ENCODE measurements at regions not wholly inside any gene's neighbourhood (a gene's known extent, or its start where the extent isn't known, plus 50 kb on each side); places are given as distances from the start of the nearest gene placed in this dataset.

DNA sequence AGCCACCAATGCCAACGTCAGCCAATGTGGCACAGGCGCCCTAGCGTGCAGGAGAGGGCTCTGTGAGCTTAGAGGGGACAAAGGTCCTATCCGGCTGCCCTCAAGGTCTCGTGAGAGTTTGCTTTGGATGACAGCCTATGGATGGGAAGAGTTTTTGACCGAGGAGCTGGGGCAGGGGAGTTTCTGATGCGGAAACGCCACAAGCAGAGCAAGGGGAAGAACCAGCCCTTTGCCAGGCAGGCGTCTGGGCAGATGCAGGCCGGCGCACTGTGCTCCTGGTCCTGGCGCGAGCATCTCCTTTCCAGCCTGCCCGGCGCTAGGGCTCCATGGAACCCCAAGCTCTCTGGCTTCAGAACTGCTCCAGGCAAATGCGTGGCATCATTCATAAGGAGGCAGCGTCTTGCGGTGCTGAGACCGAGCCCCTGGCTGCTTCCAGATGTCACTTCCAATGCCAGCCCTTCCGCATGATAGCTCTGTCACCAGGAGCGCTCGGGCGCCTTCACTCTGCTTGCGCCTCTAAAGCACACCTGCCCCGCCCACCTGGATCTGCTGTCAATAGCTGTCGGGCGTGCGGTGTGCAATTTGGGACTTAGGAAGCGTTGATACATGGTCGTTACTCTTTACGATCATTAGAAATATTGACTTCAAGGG is 374.9 kb upstream of the IRX1 start:
- H3K27ac Mint-ChIP-seq (ENCODE audit: unreplicated experiment), result no peak overlapping the region
- H3K36me3 Mint-ChIP-seq (ENCODE audit: unreplicated experiment), result no peaks in the 10 kb centered on the region
- no peak for TF ChIP-seq CTCF (IDR thresholded peaks at IDR 0.05; ENCODE audit: partially characterized antibody, unreplicated experiment)
- peaks cover 19% of the 10 kb centered on the region for H3K4me1 Mint-ChIP-seq (ENCODE audit: low read depth, unreplicated experiment)
- DNase-seq, result no peak
- no peak overlapping the region for H3K4me3 Mint-ChIP-seq (ENCODE audit: unreplicated experiment)
- H3K9me3 Mint-ChIP-seq (ENCODE audit: unreplicated experiment), result peaks cover 4% of the 10 kb centered on the region
- H3K27me3 Mint-ChIP-seq (ENCODE audit: unreplicated experiment), result peaks cover 10% of the 10 kb centered on the region

DNA sequence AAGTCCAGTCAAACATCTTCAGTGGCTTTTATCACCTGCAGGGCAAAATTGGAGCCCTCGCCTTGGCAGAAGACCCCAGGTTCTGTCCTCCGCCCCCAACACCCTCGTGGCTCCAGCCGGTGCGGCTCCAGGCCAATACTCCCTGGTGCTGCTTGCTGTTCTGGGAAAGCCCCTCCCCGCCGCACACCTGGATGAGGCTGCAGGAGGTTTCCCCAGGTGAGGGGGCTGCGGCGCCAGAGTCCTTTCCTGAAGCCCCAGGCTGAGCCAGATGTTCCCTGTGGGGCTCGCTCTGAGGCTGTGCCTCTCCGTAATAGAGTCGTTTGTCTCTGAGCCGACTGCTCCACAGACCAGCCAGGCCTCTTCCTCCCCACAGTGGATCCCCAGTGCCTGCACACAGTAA is 375.4 kb upstream of the IRX1 start:
- Mint-ChIP-seq H3K36me3 (ENCODE audit: unreplicated experiment) (no peaks in the 10 kb centered on the region), H3K4me3 (ENCODE audit: unreplicated experiment) (no peak overlapping the region), H3K9me3 (ENCODE audit: unreplicated experiment) (peaks cover 4% of the 10 kb centered on the region), H3K27ac (ENCODE audit: unreplicated experiment) (no peak overlapping the region), H3K27me3 (ENCODE audit: unreplicated experiment) (peaks cover 10% of the 10 kb centered on the region), H3K4me1 (ENCODE audit: low read depth, unreplicated experiment) (peaks cover 19% of the 10 kb centered on the region)
- DNase-seq, result no peak
- TF ChIP-seq CTCF (IDR thresholded peaks at IDR 0.05; ENCODE audit: partially characterized antibody, unreplicated experiment), result no peak

DNA sequence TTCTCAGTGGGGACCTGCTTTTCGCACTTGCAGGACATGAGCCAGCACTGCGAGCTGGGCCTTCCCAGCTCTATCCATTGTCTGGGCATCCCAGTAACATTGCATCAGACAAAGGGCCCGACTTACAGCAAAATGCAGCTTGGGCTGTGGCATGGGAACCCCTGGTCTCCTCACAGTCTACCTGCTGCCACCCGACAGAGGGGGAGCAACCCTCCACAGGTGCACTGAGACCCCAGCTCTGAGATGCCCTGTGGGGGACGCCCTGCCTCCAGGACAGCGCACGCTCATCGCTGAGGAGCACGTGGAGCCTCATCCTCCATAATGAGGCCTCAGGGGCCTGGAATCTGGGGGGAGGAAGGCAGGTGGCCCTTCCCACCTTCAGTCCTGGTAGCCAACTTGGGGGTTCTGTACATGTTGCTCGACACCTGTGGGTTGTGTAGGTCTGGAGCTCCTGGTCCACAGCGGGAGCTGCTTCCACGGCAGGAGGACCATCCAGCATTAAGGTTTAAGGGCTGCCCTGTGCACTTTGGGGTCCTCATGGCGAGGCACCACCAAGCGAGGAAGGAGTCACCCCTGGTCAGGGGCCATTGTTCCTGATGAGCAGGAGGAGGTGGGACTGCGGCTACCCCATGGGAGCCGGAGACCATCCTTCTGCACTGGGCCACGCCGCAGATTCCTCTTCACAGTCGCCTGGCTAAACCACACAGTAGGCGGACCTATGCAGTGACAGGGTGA is 376.5 kb upstream of the IRX1 start:
- no peak overlapping the region for H3K27ac Mint-ChIP-seq (ENCODE audit: unreplicated experiment)
- H3K36me3 Mint-ChIP-seq (ENCODE audit: unreplicated experiment), result no peaks in the 10 kb centered on the region
- H3K27me3 Mint-ChIP-seq (ENCODE audit: unreplicated experiment), result peaks cover 10% of the 10 kb centered on the region
- H3K9me3 Mint-ChIP-seq (ENCODE audit: unreplicated experiment), result peaks cover 3% of the 10 kb centered on the region
- DNase-seq, result no peak
- H3K4me3 Mint-ChIP-seq (ENCODE audit: unreplicated experiment), result no peak overlapping the region
- TF ChIP-seq CTCF (IDR thresholded peaks at IDR 0.05; ENCODE audit: partially characterized antibody, unreplicated experiment), result no peak
- peaks cover 19% of the 10 kb centered on the region for H3K4me1 Mint-ChIP-seq (ENCODE audit: low read depth, unreplicated experiment)

- no peaks in the 10 kb centered on the region for H3K36me3 Mint-ChIP-seq (ENCODE audit: unreplicated experiment)
- peaks cover 10% of the 10 kb centered on the region for H3K27me3 Mint-ChIP-seq (ENCODE audit: unreplicated experiment)
- no peak for TF ChIP-seq CTCF (IDR thresholded peaks at IDR 0.05; ENCODE audit: partially characterized antibody, unreplicated experiment)
- no peak overlapping the region for H3K27ac Mint-ChIP-seq (ENCODE audit: unreplicated experiment)
- peaks cover 2% of the 10 kb centered on the region for H3K9me3 Mint-ChIP-seq (ENCODE audit: unreplicated experiment)
- DNase-seq, result peak; percentile 42
- peaks cover 19% of the 10 kb centered on the region for H3K4me1 Mint-ChIP-seq (ENCODE audit: low read depth, unreplicated experiment)
- H3K4me3 Mint-ChIP-seq (ENCODE audit: unreplicated experiment), result no peak overlapping the region
Observed at GRCh38 chr5:3217771-3218495, 377.7 kb upstream of the IRX1 start.

All from glutamatergic neuron (in vitro differentiated cells).